DND-41 (cell line): ENCODE measurements at regions not wholly inside any gene's neighbourhood (a gene's known extent, or its start where the extent isn't known, plus 50 kb on each side); places are given as distances from the start of the nearest gene placed in this dataset.

Experiments
- ATAC-seq: fragments of 200-7000 bp; cut with Tn5 transposase; 3 replicates; pipeline ENCODE4 v1.9.1; 2021; ENCODE audit warnings: low read depth; ENCODE audit not compliant: insufficient read depth
- DNase-seq: peaks from one replicate; pipeline ENCODE4 v3.0.0-alpha.2; 2020
- H2AFZ ChIP-seq: 2 replicates; pipeline ENCODE4 v1.6.0; 2012; ENCODE audit warnings: low read depth, low read length
- H3K27ac ChIP-seq: 2 replicates; pipeline ENCODE4 v1.5.1; 2012; ENCODE audit warnings: low read length, inconsistent platforms
- H3K27me3 ChIP-seq: fragments of 200-600 bp; sonication (generic); 2 replicates; pipeline ENCODE4 v1.6.0; 2012; ENCODE audit warnings: low read length, mild to moderate bottlenecking, inconsistent platforms; ENCODE audit not compliant: insufficient read depth, poor library complexity
- H3K36me3 ChIP-seq: 2 replicates; pipeline ENCODE4 v1.5.1; 2012; ENCODE audit warnings: low read length, inconsistent platforms; ENCODE audit not compliant: insufficient read depth
- H3K4me1 ChIP-seq: 2 replicates; pipeline ENCODE4 v1.5.1; 2012; ENCODE audit warnings: mild to moderate bottlenecking, low read length; ENCODE audit not compliant: insufficient read depth
- H3K4me2 ChIP-seq: 2 replicates; pipeline ENCODE4 v1.6.0; 2012; ENCODE audit warnings: mild to moderate bottlenecking, moderate library complexity, low read length, inconsistent platforms; ENCODE audit not compliant: insufficient read depth
- H3K4me3 ChIP-seq, 2 experiments: fragments of 200-600 bp in 1 of 2; shearing (Covaris generic) in 1 of 2; 2 replicates each; pipeline ENCODE4 v1.5.1; 2012 to 2016; ENCODE audit warnings: inconsistent platforms in 2 of 2, low read length in 2 of 2, mild to moderate bottlenecking in 2 of 2, low read depth in 1 of 2, moderate library complexity in 1 of 2
- H3K79me2 ChIP-seq: 2 replicates; pipeline ENCODE4 v1.6.0; 2012; ENCODE audit warnings: low read length, inconsistent platforms; ENCODE audit not compliant: insufficient read depth
- H3K9ac ChIP-seq: 2 replicates; pipeline ENCODE4 v1.6.0; 2012; ENCODE audit warnings: low read depth, mild to moderate bottlenecking, inconsistent platforms, low read length, moderate library complexity
- H3K9me3 ChIP-seq: 2 replicates; pipeline ENCODE4 v1.5.1; 2012; ENCODE audit warnings: low read length, moderate library complexity, mild to moderate bottlenecking, inconsistent platforms; ENCODE audit not compliant: insufficient read depth, severe bottlenecking
- H4K20me1 ChIP-seq: 2 replicates; pipeline ENCODE4 v1.6.0; 2012; ENCODE audit warnings: low read length; ENCODE audit not compliant: insufficient read depth
- CTCF ChIP-seq: IDR thresholded peaks from 2 replicates; pipeline ENCODE4 v1.5.1; 2012; ENCODE audit warnings: borderline replicate concordance, low read length, moderate library complexity, mild to moderate bottlenecking; ENCODE audit not compliant: poor library complexity, severe bottlenecking; ENCODE audit errors: extremely low read depth
- EZH2 ChIP-seq: IDR thresholded peaks from 3 replicates; pipeline ENCODE4 v1.6.1; 2012; ENCODE audit warnings: borderline replicate concordance, low read depth, mild to moderate bottlenecking, moderate library complexity, low read length, inconsistent platforms; ENCODE audit not compliant: severe bottlenecking

GRCh38 chr5:60417500-60418181 is 282.3 kb downstream of the DEPDC1B start:
- Histone ChIP-seq H3K36me3 (no peaks in the 10 kb centered on the region), H3K27me3 (no peaks in the 10 kb centered on the region), H3K79me2 (no peaks in the 10 kb centered on the region), H3K9ac (no peak overlapping the region), H2AFZ (no peak overlapping the region), H3K4me3 (no peak overlapping the region), H4K20me1 (no peaks in the 10 kb centered on the region), H3K4me2 (no peak overlapping the region), H3K9me3 (no peaks in the 10 kb centered on the region), H3K4me1 (no peaks in the 10 kb centered on the region), H3K27ac (no peak overlapping the region)
- no peak for ATAC-seq
- DNase-seq = no peak
- TF ChIP-seq EZH2 = no peak
- TF ChIP-seq CTCF = no peak

DNA sequence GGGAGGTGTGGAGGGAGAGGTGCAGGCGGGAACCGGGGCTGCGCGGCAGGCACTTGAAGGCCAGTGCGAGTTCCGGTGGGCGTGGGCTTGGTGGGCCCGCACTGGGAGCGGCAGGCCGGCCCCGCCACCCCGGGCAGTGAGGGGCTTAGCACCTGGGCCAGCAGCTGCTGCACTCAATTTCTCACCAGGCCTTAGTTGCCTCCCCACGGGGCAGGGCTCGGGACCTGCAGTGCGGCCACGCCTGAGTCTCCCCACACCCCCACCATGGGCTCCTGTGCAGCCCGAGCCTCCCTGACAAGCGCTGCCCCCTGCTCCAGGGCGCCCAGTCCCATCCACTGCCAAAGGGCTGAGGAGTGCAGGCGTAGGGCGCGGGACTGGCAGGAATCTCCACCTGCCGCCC is 284.5 kb downstream of the DEPDC1B start:
- H3K4me1 ChIP-seq = no peaks in the 10 kb centered on the region

GRCh38 chr5:60410427-60410826 is 289.5 kb downstream of the DEPDC1B start:
- no peaks in the 10 kb centered on the region for H3K9me3 ChIP-seq
- no peaks in the 10 kb centered on the region for H4K20me1 ChIP-seq
- no peaks in the 10 kb centered on the region for H3K79me2 ChIP-seq
- DNase-seq (no peak), ATAC-seq (no peak)
- no peak overlapping the region for H2AFZ ChIP-seq
- H3K9ac ChIP-seq = no peak overlapping the region
- no peaks in the 10 kb centered on the region for H3K27me3 ChIP-seq
- H3K4me3 ChIP-seq = no peak overlapping the region
- TF ChIP-seq EZH2 (no peak), CTCF (no peak)
- no peaks in the 10 kb centered on the region for H3K36me3 ChIP-seq
- H3K4me1 ChIP-seq = no peaks in the 10 kb centered on the region
- H3K27ac ChIP-seq = no peak overlapping the region
- no peak overlapping the region for H3K4me2 ChIP-seq

More for the DNA sequence above, 284.5 kb downstream of the DEPDC1B start:
- no peak overlapping the region for H3K4me3 ChIP-seq
- no peaks in the 10 kb centered on the region for H4K20me1 ChIP-seq
- ATAC-seq (no peak), DNase-seq (no peak)
- H3K27ac ChIP-seq = no peak overlapping the region
- H3K27me3 ChIP-seq = no peaks in the 10 kb centered on the region
- H3K9ac ChIP-seq = no peak overlapping the region
- H3K4me2 ChIP-seq = no peak overlapping the region
- H3K36me3 ChIP-seq = no peaks in the 10 kb centered on the region
- no peaks in the 10 kb centered on the region for H3K9me3 ChIP-seq
- TF ChIP-seq EZH2 = no peak
- TF ChIP-seq CTCF = no peak
- H3K79me2 ChIP-seq = no peaks in the 10 kb centered on the region
- H2AFZ ChIP-seq = no peak overlapping the region
